ENCODE measurements at regions not wholly inside any gene's neighbourhood (a gene's known extent, or its start where the extent isn't known, plus 50 kb on each side); places are given as distances from the start of the nearest gene placed in this dataset.

- Histone ChIP-seq H3K9ac (ENCODE audit: low read depth, low read length) (no peak overlapping the region), H3K36me3 (ENCODE audit: control insufficient read depth, insufficient read depth, low read length) (no peaks in the 10 kb centered on the region), H3K27me3 (ENCODE audit: control insufficient read depth, insufficient read depth, low read length) (no peaks in the 10 kb centered on the region), H3K4me1 (ENCODE audit: control insufficient read depth, insufficient read depth, low read length) (no peaks in the 10 kb centered on the region), H3K4me3 (ENCODE audit: low read depth, low read length) (no peak overlapping the region), H3K9me3 (ENCODE audit: control insufficient read depth, insufficient read depth, low read length) (no peaks in the 10 kb centered on the region)
Observed at GRCh38 chr1:81446000-81446669, 354.6 kb upstream of the ADGRL2 start.

- no peaks in the 10 kb centered on the region for H3K27me3 ChIP-seq (ENCODE audit: control insufficient read depth, insufficient read depth, low read length)
- H3K4me1 ChIP-seq (ENCODE audit: control insufficient read depth, insufficient read depth, low read length): no peaks in the 10 kb centered on the region
- no peak overlapping the region for H3K9ac ChIP-seq (ENCODE audit: low read depth, low read length)
- no peaks in the 10 kb centered on the region for H3K9me3 ChIP-seq (ENCODE audit: control insufficient read depth, insufficient read depth, low read length)
- no peaks in the 10 kb centered on the region for H3K36me3 ChIP-seq (ENCODE audit: control insufficient read depth, insufficient read depth, low read length)
- no peak overlapping the region for H3K4me3 ChIP-seq (ENCODE audit: low read depth, low read length)
Observed at GRCh38 chr1:81443288-81443687, 357.4 kb upstream of the ADGRL2 start.

- no peak overlapping the region for H3K9ac ChIP-seq (ENCODE audit: low read depth, low read length)
- no peak overlapping the region for H3K4me3 ChIP-seq (ENCODE audit: low read depth, low read length)
- H3K36me3 ChIP-seq (ENCODE audit: control insufficient read depth, insufficient read depth, low read length): no peaks in the 10 kb centered on the region
- H3K9me3 ChIP-seq (ENCODE audit: control insufficient read depth, insufficient read depth, low read length): no peaks in the 10 kb centered on the region
- H3K4me1 ChIP-seq (ENCODE audit: control insufficient read depth, insufficient read depth, low read length): peaks cover 2% of the 10 kb centered on the region
- no peaks in the 10 kb centered on the region for H3K27me3 ChIP-seq (ENCODE audit: control insufficient read depth, insufficient read depth, low read length)
Observed at GRCh38 chr1:81439046-81439823, 361.5 kb upstream of the ADGRL2 start.

GRCh38 chr1:81437649-81438048 lies 363.1 kb upstream of the ADGRL2 start:
- H3K36me3 ChIP-seq (ENCODE audit: control insufficient read depth, insufficient read depth, low read length): no peaks in the 10 kb centered on the region
- H3K4me3 ChIP-seq (ENCODE audit: low read depth, low read length): no peak overlapping the region

GRCh38 chr1:81437213-81437612 lies 363.5 kb upstream of the ADGRL2 start:
- no peak overlapping the region for H3K9ac ChIP-seq (ENCODE audit: low read depth, low read length)
- peaks cover 4% of the 10 kb centered on the region for H3K4me1 ChIP-seq (ENCODE audit: control insufficient read depth, insufficient read depth, low read length)
- H3K27me3 ChIP-seq (ENCODE audit: control insufficient read depth, insufficient read depth, low read length): no peaks in the 10 kb centered on the region
- no peaks in the 10 kb centered on the region for H3K9me3 ChIP-seq (ENCODE audit: control insufficient read depth, insufficient read depth, low read length)
- H3K4me3 ChIP-seq (ENCODE audit: low read depth, low read length): no peak overlapping the region
- no peaks in the 10 kb centered on the region for H3K36me3 ChIP-seq (ENCODE audit: control insufficient read depth, insufficient read depth, low read length)

More at GRCh38 chr1:81437649-81438048, 363.1 kb upstream of the ADGRL2 start:
- Histone ChIP-seq H3K27me3 (ENCODE audit: control insufficient read depth, insufficient read depth, low read length) (no peaks in the 10 kb centered on the region), H3K9ac (ENCODE audit: low read depth, low read length) (no peak overlapping the region), H3K9me3 (ENCODE audit: control insufficient read depth, insufficient read depth, low read length) (no peaks in the 10 kb centered on the region), H3K4me1 (ENCODE audit: control insufficient read depth, insufficient read depth, low read length) (peaks cover 2% of the 10 kb centered on the region)

GRCh38 chr1:81435175-81435574 lies 365.6 kb upstream of the ADGRL2 start:
- Histone ChIP-seq H3K4me1 (ENCODE audit: control insufficient read depth, insufficient read depth, low read length) (peaks cover 21% of the 10 kb centered on the region), H3K36me3 (ENCODE audit: control insufficient read depth, insufficient read depth, low read length) (no peaks in the 10 kb centered on the region), H3K9ac (ENCODE audit: low read depth, low read length) (no peak overlapping the region), H3K27me3 (ENCODE audit: control insufficient read depth, insufficient read depth, low read length) (no peaks in the 10 kb centered on the region), H3K9me3 (ENCODE audit: control insufficient read depth, insufficient read depth, low read length) (no peaks in the 10 kb centered on the region), H3K4me3 (ENCODE audit: low read depth, low read length) (no peak overlapping the region)

- no peak overlapping the region for H3K9ac ChIP-seq (ENCODE audit: low read depth, low read length)
- no peak overlapping the region for H3K4me3 ChIP-seq (ENCODE audit: low read depth, low read length)
- H3K4me1 ChIP-seq (ENCODE audit: control insufficient read depth, insufficient read depth, low read length): peaks cover 23% of the 10 kb centered on the region
- no peaks in the 10 kb centered on the region for H3K9me3 ChIP-seq (ENCODE audit: control insufficient read depth, insufficient read depth, low read length)
- no peaks in the 10 kb centered on the region for H3K27me3 ChIP-seq (ENCODE audit: control insufficient read depth, insufficient read depth, low read length)
- no peaks in the 10 kb centered on the region for H3K36me3 ChIP-seq (ENCODE audit: control insufficient read depth, insufficient read depth, low read length)
Observed at GRCh38 chr1:81433676-81434075, 367.1 kb upstream of the ADGRL2 start.

- no peaks in the 10 kb centered on the region for H3K9me3 ChIP-seq (ENCODE audit: control insufficient read depth, insufficient read depth, low read length)
- H3K36me3 ChIP-seq (ENCODE audit: control insufficient read depth, insufficient read depth, low read length): no peaks in the 10 kb centered on the region
- no peak overlapping the region for H3K9ac ChIP-seq (ENCODE audit: low read depth, low read length)
- H3K4me3 ChIP-seq (ENCODE audit: low read depth, low read length): no peak overlapping the region
- H3K4me1 ChIP-seq (ENCODE audit: control insufficient read depth, insufficient read depth, low read length): peaks cover 23% of the 10 kb centered on the region
- no peaks in the 10 kb centered on the region for H3K27me3 ChIP-seq (ENCODE audit: control insufficient read depth, insufficient read depth, low read length)
Observed at GRCh38 chr1:81432654-81433109, 368.1 kb upstream of the ADGRL2 start.

- no peaks in the 10 kb centered on the region for H3K9me3 ChIP-seq (ENCODE audit: control insufficient read depth, insufficient read depth, low read length)
- peaks cover 21% of the 10 kb centered on the region for H3K4me1 ChIP-seq (ENCODE audit: control insufficient read depth, insufficient read depth, low read length)
Observed at GRCh38 chr1:81432059-81432458, 368.7 kb upstream of the ADGRL2 start.

GRCh38 chr1:81431624-81432000 lies 369.1 kb upstream of the ADGRL2 start:
- H3K36me3 ChIP-seq (ENCODE audit: control insufficient read depth, insufficient read depth, low read length): no peaks in the 10 kb centered on the region
- no peak overlapping the region for H3K4me3 ChIP-seq (ENCODE audit: low read depth, low read length)
- H3K27me3 ChIP-seq (ENCODE audit: control insufficient read depth, insufficient read depth, low read length): no peaks in the 10 kb centered on the region
- no peak overlapping the region for H3K9ac ChIP-seq (ENCODE audit: low read depth, low read length)
- H3K9me3 ChIP-seq (ENCODE audit: control insufficient read depth, insufficient read depth, low read length): no peaks in the 10 kb centered on the region
- peaks cover 21% of the 10 kb centered on the region for H3K4me1 ChIP-seq (ENCODE audit: control insufficient read depth, insufficient read depth, low read length)

More at GRCh38 chr1:81432059-81432458, 368.7 kb upstream of the ADGRL2 start:
- Histone ChIP-seq H3K9ac (ENCODE audit: low read depth, low read length) (no peak overlapping the region), H3K27me3 (ENCODE audit: control insufficient read depth, insufficient read depth, low read length) (no peaks in the 10 kb centered on the region), H3K36me3 (ENCODE audit: control insufficient read depth, insufficient read depth, low read length) (no peaks in the 10 kb centered on the region), H3K4me3 (ENCODE audit: low read depth, low read length) (no peak overlapping the region)

- Histone ChIP-seq H3K4me1 (ENCODE audit: control insufficient read depth, insufficient read depth, low read length) (peaks cover 21% of the 10 kb centered on the region), H3K36me3 (ENCODE audit: control insufficient read depth, insufficient read depth, low read length) (no peaks in the 10 kb centered on the region), H3K9ac (ENCODE audit: low read depth, low read length) (no peak overlapping the region), H3K9me3 (ENCODE audit: control insufficient read depth, insufficient read depth, low read length) (no peaks in the 10 kb centered on the region), H3K4me3 (ENCODE audit: low read depth, low read length) (no peak overlapping the region), H3K27me3 (ENCODE audit: control insufficient read depth, insufficient read depth, low read length) (no peaks in the 10 kb centered on the region)
Observed at GRCh38 chr1:81430955-81431623, 369.6 kb upstream of the ADGRL2 start.

Data from iPS-15b (cell line).